ENCODE measurements at regions not wholly inside any gene's neighbourhood (a gene's known extent, or its start where the extent isn't known, plus 50 kb on each side); places are given as distances from the start of the nearest gene placed in this dataset.

DNA sequence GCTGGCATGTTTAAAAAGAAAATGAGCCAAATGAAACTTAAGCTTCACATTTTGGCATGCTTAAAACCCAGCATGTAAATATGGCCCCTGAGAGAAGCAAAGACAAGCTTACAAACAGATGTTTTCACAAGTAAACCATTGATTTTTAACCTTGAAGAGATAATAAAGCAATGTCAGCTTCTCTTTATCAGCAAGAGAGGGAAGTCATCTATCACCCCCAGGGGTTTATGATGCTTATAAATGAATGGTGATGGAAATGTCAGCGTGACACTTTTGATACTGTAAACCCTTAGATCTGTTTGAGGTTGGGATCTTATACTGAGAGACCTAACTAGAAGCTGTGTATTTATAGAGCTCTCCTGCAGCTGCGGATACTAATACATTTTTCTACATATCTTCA is 471.3 kb downstream of the PLA2G4A start:
- no peak overlapping the region for H3K4me3 ChIP-seq
- 35% methylated on average over 2 of the region's 2 CpGs for WGBS (ENCODE audit: missing lambda C conversion rate)
- H3K27ac ChIP-seq: no peak overlapping the region
- ChIA-PET POLR2A (no interaction called here), CTCF (interaction anchor here (1.2 kb wide), 1 partner anchor 10 kb away, joined by 4 read pairs; no protein-coding TSS in a partner anchor)
- DNase-seq (ENCODE audit: low read depth in 1 of 2, low spot score in 1 of 2): no peak
- H3K4me1 ChIP-seq: no peaks in the 10 kb centered on the region
- no peaks in the 10 kb centered on the region for H3K9me3 ChIP-seq
- no peak for ATAC-seq
- H3K4me2 ChIP-seq: no peak overlapping the region
- TF ChIP-seq KDM5A (IDR thresholded peaks at IDR 0.05): no peak
- no peak for TF ChIP-seq POLR2AphosphoS2 (conservative IDR thresholded peaks at IDR 0.05; ENCODE audit: low read length)
- TF ChIP-seq RCOR1 (IDR thresholded peaks at IDR 0.05; ENCODE audit: low read depth, low read length): no peak
- no peak for TF ChIP-seq JUN (IDR thresholded peaks at IDR 0.05)
- TF ChIP-seq CBX8 (IDR thresholded peaks at IDR 0.05): no peak
- TF ChIP-seq ZNF302 (CRISPR knock-in tag; IDR thresholded peaks at IDR 0.05): no peak
- no peak for TF ChIP-seq PBX3 (IDR thresholded peaks at IDR 0.05)
- TF ChIP-seq EHF (CRISPR knock-in tag; IDR thresholded peaks at IDR 0.05): no peak
- TF ChIP-seq, protein P1, sequence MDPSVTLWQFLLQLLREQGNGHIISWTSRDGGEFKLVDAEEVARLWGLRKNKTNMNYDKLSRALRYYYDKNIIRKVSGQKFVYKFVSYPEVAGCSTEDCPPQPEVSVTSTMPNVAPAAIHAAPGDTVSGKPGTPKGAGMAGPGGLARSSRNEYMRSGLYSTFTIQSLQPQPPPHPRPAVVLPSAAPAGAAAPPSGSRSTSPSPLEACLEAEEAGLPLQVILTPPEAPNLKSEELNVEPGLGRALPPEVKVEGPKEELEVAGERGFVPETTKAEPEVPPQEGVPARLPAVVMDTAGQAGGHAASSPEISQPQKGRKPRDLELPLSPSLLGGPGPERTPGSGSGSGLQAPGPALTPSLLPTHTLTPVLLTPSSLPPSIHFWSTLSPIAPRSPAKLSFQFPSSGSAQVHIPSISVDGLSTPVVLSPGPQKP (IDR thresholded peaks at IDR 0.05; ENCODE audit: low read depth, low read length): no peak
- no peak for FAIRE-seq

DNA sequence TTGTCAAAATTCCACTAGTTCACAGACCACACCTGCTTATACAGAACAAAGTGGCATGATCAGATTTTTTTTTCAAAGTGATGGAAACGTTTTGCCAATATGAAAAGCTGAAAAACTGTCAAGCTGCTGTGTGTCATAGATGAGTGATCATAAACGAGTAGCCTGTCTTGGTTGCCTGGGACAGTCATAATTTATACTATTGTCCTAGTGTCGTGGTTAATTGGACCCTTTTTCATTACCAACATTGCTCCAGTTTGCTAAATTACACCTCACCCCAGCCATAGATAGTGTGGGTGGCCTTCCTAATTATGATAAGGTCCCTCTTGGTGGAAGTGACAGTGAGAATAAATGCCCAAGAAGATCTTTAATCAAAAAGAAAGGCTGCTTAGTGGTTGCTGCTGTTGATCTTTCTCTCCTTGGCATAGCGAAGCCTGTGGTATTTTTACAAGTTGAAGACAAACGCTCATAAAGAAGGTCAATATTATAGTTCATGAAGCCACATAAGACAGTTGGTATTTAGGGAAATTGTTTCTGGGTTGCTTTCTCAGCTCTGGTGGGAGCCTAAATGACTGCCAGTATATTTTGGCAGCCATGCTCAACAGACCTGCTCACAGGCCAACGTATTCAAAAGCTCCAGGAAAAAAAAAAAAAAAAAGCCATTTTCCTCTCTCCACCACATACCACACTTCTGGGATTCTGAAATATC is 478.1 kb downstream of the PLA2G4A start:
- ATAC-seq (no peak), FAIRE-seq (no peak), DNase-seq (ENCODE audit: low read depth in 1 of 2, low spot score in 1 of 2) (no peak)
- TF ChIP-seq TP53 (CRISPR knock-in tag; IDR thresholded peaks at IDR 0.05) (no peak), MYC (IDR thresholded peaks at IDR 0.05; ENCODE audit: borderline replicate concordance, low read length) (no peak), HDAC2 (IDR thresholded peaks at IDR 0.05) (no peak), ZNF302 (CRISPR knock-in tag; IDR thresholded peaks at IDR 0.05) (no peak), EHMT2 (IDR thresholded peaks at IDR 0.05; ENCODE audit: low read depth) (no peak), EHF (CRISPR knock-in tag; IDR thresholded peaks at IDR 0.05) (no peak), MAZ (IDR thresholded peaks at IDR 0.05; ENCODE audit: borderline replicate concordance, low read depth, low read length) (no peak), GATA3 (IDR thresholded peaks at IDR 0.05; ENCODE audit: borderline replicate concordance) (no peak), CTCF (IDR thresholded peaks at IDR 0.05) (no peak), CBX2 (IDR thresholded peaks at IDR 0.05; ENCODE audit: borderline replicate concordance, low read depth) (no peak), EP300 (IDR thresholded peaks at IDR 0.05) (no peak), REST (IDR thresholded peaks at IDR 0.05) (no peak), RNF2 (IDR thresholded peaks at IDR 0.05; ENCODE audit: borderline replicate concordance, low read depth) (no peak), NFE2L2 (conservative IDR thresholded peaks at IDR 0.05; ENCODE audit: low read length) (no peak), NPAS2 (CRISPR knock-in tag; IDR thresholded peaks at IDR 0.05; ENCODE audit: borderline replicate concordance) (no peak), NR3C1 (IDR thresholded peaks at IDR 0.05) (no peak), ZSCAN20 (CRISPR knock-in tag; IDR thresholded peaks at IDR 0.05) (no peak)
- TF ChIP-seq, protein P2, sequence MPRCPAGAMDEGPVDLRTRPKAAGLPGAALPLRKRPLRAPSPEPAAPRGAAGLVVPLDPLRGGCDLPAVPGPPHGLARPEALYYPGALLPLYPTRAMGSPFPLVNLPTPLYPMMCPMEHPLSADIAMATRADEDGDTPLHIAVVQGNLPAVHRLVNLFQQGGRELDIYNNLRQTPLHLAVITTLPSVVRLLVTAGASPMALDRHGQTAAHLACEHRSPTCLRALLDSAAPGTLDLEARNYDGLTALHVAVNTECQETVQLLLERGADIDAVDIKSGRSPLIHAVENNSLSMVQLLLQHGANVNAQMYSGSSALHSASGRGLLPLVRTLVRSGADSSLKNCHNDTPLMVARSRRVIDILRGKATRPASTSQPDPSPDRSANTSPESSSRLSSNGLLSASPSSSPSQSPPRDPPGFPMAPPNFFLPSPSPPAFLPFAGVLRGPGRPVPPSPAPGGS (IDR thresholded peaks at IDR 0.05): no peak
- TF ChIP-seq, protein P1 (IDR thresholded peaks at IDR 0.05; ENCODE audit: low read depth, low read length): no peak
- TF ChIP-seq, protein P3, sequence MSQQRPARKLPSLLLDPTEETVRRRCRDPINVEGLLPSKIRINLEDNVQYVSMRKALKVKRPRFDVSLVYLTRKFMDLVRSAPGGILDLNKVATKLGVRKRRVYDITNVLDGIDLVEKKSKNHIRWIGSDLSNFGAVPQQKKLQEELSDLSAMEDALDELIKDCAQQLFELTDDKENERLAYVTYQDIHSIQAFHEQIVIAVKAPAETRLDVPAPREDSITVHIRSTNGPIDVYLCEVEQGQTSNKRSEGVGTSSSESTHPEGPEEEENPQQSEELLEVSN (IDR thresholded peaks at IDR 0.05; ENCODE audit: borderline replicate concordance, low read depth): no peak
- Histone ChIP-seq H3K4me1 (no peaks in the 10 kb centered on the region), H3K4me2 (no peak overlapping the region), H3K4me3 (no peak overlapping the region), H3K27ac (no peak overlapping the region), H3K9me3 (no peaks in the 10 kb centered on the region)
- CTCF ChIA-PET: no interaction called here
- POLR2A ChIA-PET: no interaction called here
- WGBS (ENCODE audit: missing lambda C conversion rate): 29% methylated on average over 6 of the region's 6 CpGs

All from A549 (cell line).